NCI-H446 (cell line): ENCODE measurements at regions not wholly inside any gene's neighbourhood (a gene's known extent, or its start where the extent isn't known, plus 50 kb on each side); places are given as distances from the start of the nearest gene placed in this dataset.
A peak's percentile ranks its signal among the peaks of the same experiment; 100 is the strongest.
"Not testable (repeated sequence)": the region's sequence is repeated elsewhere in the genome, so short reads cannot be mapped to it uniquely, and the experiment has no call there.

ENCODE experiments used
- DNase-seq, 2 experiments: peaks; one replicate each; lab custom pipeline; 2025; lab: John Stamatoyannopoulos, UW

DNA sequence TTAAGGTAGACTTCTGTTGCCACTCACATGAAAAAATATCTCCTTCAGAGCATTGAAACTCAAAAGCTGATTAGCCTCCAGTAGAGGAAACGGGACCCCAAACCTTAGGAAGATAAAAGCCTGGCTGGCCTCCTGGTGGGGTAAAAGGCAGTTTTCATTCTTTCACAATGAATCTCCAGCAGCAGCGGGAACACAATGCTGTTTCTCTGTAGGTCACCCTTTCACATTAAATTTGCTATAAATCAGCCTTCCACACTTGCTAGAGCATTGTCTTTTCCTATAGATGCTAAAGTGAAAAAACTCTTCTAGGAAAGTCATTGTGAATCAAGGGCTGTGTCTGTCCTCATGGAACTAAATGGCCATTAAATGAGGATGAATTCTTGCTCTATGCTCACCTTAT is 207.3 kb upstream of the MAGEB2 start:
- DNase-seq = no peak

DNA sequence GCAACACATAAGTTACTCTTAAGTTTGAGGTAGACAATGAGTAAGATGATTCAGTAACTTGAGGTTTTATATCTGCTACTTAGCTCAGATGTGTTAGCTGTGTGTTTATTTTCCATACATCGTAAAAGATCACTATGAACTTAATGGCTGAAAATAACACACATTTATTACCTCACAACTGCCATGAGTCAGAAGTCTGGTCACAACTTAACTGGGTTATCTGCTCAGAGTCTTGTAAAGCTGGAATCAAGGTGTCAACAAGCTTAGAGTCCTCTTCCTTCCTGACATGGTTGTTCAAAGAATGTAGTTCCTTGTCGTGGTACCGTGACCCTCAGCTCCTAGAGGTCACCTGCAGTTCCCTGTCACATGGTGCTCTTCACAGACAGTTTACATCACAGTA is 204.9 kb upstream of the MAGEB2 start:
- no peak for DNase-seq

DNA sequence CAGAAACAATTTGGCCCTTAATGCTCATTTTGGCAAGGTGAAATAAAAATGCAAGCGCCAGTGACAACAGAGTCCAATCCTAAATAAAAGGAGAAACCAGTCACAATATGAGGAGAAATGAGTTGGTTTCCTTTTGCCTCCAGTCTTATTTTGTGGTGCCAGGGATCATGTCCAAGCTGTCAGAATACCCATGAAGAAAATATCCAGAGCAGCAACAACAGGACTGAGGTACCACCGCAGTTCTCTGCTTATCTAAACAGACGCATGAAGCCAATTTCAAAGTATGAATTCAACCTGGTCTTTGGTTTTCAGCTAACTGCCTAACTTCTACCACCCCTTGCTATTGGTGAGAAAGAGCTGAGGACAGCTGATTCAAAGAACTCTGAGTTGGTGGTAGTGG is 199.9 kb upstream of the MAGEB2 start:
- DNase-seq = no peak

DNA sequence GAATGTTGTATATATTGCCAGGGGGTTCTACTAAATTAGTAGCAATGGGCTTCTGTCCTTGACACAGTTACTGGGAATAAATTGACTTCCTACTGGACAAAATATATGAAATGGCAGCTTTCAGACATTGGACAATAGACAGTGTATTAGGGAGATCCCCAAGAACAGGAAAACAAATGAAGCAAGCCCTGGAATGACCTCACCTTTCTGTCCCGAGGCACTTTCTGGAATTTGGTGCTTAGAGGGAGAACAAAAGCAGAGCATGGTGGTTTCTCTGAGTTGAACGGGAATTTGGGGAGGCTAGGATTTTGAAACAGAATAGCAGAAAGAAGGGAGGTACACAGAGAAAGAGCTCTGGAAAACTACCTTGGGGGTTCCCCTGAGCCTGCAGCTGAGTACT is 187.7 kb upstream of the MAGEB2 start:
- DNase-seq = no peak

DNA sequence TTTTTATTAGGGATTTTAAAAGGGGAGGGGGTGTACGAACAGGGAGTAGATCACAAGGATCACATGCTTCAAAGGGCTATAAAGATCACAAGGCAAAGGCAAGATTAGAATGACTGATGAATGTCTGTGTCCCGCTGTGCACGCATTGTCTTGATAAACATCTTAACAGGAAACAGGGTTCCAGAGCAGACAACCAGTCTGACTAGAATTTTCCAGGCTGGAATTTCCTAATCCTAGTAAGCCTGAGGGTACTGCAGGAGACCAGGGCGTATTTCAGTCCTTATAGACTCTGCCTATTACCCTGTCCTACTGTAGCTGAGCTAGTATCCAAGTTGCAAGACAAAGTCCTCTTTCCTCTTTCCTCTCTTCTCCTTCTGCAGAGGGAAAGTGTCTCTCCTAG is 179.0 kb upstream of the MAGEB2 start:
- DNase-seq = not testable (repeated sequence)

DNA sequence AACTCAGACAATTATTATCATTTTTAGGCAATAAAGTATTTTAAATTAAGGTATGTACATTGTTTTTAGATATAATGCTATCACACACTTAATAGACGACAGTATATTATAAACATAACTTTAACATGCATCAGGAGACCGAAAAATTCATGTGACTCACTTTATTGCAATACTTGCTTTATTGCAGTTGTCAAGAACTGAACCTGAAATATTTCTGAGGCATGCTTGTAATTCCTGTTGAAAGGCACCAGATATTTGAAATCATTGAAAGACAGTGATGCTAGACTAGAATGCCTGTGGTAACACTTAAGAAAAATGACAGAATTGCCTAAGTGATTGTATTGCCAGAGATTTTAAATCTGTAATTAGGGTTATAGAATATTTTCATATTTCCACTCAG is 175.6 kb upstream of the MAGEB2 start:
- DNase-seq = no peak

DNA sequence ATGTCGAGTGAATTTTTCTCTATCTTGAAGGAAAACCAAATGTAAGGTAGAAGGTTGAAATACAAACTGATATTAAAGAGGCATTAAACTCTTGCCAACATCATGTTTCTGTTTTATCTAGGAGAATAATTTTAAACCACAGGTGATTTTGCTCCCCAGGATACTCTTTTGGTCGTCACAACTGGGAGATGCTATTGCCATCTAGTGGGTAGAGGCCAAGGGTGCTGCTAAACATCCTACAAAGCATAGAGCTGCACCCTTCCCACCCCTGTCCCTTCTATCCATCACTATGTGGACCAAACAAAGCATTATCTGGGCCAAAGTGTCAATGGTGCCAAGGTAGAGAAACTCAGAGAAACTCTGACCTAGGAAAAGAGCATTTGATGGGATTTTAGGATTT is 154.6 kb upstream of the MAGEB2 start:
- no peak for DNase-seq

DNA sequence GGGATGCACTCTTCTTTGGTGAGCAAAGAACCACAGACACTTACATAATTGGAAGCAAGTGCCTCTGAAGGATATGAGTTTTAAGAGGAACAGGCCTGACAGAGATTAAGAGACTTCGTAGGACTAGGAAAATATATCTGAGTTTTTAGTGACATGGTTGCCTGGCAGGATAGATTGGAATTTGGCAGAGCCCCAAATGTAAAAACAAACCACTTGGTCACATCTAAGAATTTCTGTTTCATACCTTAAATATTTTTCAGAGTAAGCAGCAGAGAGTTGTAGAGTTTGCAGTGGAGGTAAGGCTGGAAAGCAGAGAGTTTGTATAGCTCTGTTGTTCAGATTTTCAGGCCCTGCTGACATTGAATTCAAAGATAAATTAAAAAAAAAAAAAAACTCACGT is 150.1 kb upstream of the MAGEB2 start:
- no peak for DNase-seq

DNA sequence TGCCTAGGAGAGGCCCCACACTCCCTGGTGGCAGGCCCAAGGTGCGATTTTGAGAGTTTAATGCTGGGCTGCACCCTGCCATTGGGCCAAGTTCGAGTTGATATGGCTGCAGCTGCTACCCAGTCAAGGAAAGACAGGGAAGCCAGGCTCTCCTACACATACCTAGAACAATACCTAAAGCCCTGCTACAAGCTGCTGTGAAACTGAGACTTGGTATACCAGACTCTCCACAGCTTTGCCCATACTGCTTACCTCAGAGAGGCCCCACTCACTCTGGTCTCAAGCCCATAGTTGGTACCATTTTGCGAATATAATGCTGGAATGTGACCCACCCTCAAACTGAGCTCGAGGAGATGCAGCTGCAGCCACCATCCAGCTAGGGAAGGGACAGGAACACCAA is 147.7 kb upstream of the MAGEB2 start:
- DNase-seq = no peak

DNA sequence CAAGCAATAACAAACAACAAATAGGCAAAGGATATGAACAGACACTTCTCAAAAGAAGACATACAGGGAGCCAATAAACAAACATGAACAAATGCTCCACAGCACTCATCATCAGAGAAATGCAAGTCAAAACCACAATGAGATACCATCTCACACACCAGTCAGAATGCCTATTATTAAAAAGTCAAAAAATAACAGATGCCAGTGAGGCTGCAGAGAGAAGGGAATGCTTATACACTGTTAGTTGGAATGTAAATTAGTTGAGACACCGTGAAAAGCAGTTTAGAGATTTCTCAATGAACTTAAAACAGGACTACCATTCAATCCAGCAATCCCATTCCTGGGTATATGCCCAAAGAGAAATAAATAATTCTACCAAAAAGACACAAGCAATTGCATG is 129.8 kb upstream of the MAGEB2 start:
- DNase-seq = no peak

DNA sequence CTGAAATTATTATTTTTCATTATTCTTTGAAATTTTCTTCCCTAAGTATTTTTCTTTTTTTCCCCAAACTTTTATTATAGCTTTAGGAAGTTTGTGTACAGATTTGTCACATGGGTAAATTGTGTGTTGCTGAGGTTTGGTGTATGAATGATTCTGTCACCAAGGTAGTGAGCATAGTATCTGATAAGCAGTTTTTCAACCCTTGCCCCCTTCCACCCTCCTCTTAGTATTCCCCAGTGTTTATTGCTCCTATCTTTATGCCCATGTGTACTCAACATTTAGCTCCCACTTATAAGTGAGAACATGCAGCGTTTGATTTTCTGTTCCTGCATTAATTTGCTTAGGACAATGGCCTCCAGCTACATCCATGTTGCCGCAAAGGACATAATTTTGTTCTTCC is 103.9 kb upstream of the MAGEB2 start:
- DNase-seq = no peak

DNA sequence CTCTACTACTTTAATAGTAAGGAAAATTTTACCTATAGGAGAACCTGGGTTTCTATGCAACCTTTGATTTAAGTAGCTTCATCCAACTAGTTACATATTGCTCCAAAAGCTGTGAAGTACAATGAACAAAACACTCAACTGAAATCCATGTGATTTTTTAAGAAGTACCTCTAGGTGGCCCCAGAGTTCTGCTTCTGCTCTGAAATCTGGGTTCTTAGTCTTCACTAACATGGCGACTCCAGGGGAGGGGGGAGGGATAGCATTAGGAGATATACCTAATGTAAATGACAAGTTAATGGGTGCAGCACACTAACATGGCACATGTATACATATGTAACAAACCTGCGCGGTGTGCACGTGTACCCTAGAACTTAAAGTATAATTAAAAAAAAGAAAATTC is 73.4 kb upstream of the MAGEB2 start:
- peak; percentile 2 to 6 for DNase-seq

DNA sequence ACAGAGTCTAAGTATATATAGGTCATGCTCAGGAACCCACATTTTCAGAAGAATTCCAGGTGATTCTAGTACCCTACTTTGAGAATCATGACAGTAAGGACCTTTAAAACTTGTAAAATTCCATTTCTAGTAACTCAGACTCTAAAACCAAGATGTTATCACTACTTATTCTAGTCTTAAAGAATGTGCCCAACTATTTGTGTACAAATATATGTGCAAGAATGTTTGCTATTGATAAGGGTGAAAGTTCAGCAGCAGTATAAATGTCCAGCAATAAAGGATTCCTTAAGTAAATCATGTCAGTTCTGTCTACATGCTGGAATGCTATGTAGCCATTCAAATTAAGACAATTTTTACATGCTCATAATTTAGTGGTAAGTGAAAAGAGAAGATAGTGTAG is 71.1 kb upstream of the MAGEB2 start:
- DNase-seq = no peak

DNA sequence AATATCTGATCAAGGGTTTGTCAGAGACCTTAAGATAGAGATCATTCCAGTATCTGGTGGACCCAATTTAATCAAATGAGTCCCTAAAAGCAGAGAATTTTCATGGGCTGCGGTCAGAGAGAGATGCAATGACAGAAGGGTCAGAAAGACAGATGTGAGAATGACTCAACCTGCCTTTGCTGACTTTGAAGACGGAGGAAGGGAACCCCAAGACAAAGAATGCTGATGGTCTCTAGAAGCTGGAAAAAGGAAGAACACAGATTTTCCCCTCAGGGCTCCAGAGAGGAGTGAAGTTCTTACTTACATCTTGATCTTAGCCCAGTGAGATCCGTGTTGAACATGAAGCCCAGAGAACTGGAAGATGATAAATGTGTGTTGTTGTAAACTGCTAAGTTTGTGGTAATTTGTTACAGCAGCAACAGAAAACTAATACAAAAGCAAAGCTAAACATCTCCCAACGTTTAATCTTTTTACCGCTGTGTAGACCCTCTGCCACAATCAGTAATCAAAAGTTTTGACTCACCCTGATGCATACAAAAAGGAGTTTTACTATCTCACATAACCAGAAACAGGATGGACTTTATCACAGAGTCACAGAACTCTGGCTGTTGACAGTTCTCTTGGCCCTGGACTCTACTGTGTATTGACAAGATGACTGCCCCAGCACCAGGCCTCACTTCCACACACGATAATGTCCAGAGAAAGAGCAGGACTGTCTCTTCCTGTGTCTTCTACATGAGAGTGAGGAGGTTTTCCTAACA is 70.2 kb upstream of the MAGEB2 start:
- no peak for DNase-seq

DNA sequence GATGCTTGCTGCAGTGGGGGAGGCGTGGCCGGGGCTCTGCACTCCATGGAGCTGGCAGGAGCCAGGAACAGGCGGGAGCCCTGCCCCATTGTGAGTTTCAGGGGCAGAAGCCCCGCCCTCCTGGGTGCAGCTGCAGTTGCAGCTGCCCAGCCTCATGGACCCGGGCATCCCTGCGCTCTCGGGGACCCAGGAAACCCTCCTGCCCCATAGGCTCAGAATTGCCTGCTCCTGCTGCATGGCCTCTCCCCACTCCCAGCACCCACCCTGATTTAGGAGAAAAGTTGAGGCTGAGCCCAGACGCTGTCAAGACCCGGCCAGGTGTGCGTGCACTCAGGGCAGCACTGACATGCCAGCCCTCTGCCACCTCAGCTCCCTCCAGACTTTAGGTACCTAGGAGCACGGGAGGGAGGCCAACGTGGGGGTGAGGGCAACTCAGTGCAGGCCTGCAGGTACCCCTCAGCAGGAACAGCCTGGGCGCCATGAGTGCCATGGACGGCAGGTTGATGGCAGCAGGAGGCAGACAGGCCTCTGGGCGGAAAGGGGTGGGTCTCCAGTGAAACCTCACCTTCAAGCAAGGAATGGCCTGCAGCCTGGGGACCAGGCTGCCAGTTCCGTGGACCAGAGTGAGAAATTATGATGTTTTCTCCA is 67.2 kb upstream of the MAGEB2 start:
- no peak for DNase-seq

DNA sequence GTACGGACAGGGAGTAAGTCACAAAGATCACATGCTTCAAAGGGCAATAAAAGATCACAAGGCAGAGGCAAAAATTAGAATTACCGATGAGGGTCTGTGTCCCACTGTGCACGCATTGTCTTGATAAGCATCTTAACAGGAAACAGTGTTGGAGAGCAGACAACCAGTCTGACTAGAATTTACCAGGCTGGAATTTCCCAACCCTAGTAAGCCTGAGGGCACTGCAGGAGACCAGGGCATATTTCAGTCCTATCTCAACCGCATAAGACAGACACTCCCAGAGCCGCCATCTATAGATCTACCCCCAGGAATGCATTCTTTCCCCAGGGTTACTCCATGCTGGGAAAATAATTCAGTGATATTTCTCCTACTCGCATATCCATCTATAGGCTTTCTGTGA is 66.2 kb upstream of the MAGEB2 start:
- DNase-seq = not testable (repeated sequence)

DNA sequence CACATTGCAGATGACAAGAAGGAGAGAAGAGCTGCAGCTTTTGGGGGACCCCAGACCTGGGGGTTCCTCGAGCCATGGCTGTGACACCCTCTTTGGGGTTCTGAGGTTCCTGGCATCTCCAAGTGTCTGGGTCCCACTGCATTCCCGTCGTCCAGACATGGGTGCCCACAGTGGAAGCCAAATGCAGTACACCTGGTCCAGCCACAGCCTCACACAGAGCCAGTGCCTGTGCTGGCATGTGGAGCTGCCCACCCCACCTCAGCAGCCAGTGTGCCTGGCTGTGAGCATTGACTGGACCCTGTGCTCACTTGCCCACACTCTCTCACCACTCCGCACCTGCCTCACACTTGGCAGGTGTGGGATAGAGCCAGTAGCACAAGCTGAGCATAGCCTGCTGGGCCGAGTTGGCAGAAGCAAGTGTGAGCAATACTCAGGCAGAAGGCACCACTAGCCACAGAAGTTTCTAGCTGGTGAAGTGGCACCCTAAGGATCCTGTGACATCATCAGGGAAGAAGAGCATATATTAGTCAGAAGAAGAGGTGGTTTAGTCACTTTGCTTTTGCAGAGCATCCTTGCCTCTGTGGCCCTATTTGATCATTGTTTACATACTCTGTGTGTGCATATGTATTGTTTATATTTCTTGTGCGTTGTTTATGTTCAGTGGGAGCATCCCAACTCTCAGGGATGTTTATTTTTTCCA is 65.0 kb upstream of the MAGEB2 start:
- no peak for DNase-seq

DNA sequence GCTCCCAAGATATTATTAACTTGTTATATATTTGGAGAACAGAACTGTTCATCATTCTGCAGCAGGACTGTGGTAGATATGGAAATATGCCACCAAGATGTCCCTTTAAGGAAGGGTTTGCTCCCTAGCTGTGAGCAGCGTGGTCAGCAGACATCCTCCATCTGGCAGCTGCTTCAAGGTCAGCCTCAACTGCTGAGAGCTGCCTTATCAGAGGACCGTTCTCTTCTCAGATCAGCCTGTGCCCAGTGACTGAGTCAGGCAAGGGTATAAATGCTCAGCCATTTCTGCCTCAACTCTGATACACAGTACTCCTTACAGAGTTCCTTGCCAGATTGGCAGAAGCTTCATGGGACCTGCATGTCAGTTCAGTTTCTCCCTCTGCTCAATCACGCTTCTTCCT is 63.4 kb upstream of the MAGEB2 start:
- DNase-seq = no peak

DNA sequence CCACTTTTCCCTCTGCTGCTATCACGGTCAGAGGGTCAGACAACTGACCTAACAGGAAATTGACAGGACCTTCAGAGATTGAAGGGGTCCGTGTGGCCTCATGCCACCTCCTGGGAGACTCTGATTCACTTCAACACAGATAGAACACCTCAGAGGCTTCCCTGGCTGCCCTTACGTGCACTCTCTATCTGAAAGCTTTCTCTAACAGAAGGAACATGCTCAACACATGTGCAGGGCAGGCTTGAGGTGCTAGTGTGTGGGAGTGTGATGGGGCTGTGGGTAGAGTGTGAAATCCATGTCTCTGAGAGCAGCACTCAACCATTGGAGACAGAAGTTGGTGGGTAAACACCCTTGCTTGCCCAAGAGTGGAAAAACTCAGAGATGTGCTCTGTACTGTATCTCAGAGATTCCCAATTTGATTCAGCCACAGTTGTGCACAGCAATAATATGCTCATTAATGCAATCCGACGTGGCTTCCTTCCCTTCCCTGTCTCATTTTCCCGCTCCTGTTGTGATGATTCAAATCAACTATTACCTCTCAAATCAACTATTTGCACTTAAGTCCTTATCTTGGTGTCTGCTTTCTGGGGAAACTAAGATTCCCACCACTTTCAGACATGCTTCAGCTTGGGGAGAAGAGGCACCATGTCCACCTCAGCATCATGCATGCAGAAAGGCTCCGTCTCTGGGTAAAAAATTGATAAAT is 62.0 kb upstream of the MAGEB2 start:
- DNase-seq = no peak

DNA sequence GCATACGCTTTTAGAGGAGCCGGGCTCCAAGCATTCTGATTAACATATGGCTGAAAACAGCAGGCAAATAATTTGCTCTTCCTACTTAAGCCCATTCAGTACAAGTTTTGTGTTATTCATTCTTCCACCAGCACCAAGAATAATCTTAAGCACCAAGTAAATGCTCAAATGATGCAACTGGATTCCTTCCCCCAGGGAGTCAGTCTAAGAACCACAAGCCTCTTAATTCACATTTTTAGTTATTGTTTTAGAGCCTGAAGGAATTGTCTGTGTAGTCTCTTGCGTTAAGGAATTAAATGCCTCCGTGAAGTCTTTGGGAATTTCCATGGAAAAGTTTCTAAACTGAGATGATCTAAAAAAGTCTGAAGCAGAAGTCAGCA is 61.5 kb upstream of the MAGEB2 start:
- no peak for DNase-seq

DNA sequence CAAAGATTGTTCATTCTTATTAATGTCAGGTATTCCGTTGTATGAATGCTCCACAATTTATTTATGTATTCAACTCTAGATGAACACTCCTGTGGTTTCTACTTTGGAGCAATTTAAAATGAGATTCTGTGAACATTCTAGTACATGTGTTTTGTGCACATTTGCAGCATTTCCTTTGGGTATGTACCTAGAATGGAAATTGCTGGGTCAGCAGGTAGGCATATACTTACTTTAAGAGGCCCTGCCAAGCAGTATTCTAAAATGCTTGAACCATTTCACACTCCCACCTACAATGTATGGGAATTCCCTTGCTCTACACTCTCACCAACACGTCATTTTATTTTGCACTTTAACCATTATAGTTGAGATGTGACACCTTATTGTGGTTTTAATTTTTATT is 59.4 kb upstream of the MAGEB2 start:
- DNase-seq = no peak

DNA sequence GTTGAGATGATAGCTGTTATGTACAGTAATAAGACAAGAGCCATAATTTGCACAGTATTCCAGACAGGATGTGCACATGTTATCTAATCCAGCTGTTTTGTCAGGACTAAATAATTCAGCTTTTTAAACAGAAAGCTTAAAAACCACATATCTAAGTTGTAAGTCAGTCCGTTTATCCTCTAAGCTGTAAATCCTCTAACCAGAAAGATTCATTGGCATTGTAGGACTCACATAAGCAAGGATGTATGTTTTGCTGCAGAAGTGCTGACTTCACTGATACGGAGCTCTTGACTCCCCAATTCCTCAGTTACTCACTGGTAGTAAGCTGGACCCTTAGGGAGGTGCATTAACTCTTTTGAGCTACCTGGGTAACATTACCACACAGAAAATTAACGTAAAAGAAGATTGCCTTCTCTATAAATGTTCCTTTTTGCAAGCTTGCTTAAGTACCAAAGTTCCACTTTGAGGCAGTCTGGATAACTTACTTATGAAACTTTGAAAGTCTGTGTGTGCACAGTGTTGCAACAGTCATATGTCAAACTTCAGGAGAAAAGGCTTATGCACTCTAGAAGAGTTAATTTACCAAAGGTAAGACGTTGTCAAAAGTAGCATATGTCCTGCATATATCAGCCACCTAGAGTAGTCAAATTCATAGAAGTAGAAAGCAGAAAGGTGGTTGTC is 58.3 kb upstream of the MAGEB2 start:
- no peak for DNase-seq
